GM19324 (cell line): ENCODE measurements at regions not wholly inside any gene's neighbourhood (a gene's known extent, or its start where the extent isn't known, plus 50 kb on each side); places are given as distances from the start of the nearest gene placed in this dataset.
"Not testable (repeated sequence)": the region's sequence is repeated elsewhere in the genome, so short reads cannot be mapped to it uniquely, and the experiment has no call there.

Source experiments
- ATAC-seq: cut with Tn5 transposase; IDR thresholded peaks from one replicate; pipeline ENCODE4 v1.9.1; 2021; ENCODE audit warnings: mild to moderate bottlenecking, moderate library complexity; ENCODE audit not compliant: unreplicated experiment, low FRiP score

GRCh38 chrX:40530509-40530908 is 50.3 kb upstream of the ATP6AP2 start:
- no peak for ATAC-seq

GRCh38 chrX:40527543-40527942 is 53.2 kb upstream of the ATP6AP2 start:
- ATAC-seq: no peak

- no peak for ATAC-seq
Measured at GRCh38 chrX:40526412-40526811, 54.4 kb upstream of the ATP6AP2 start.

GRCh38 chrX:40525901-40526300 is 54.9 kb upstream of the ATP6AP2 start:
- ATAC-seq: not testable (repeated sequence)

GRCh38 chrX:40524423-40524822 is 56.3 kb upstream of the ATP6AP2 start:
- ATAC-seq: no peak

GRCh38 chrX:40523852-40524251 is 56.9 kb upstream of the ATP6AP2 start:
- ATAC-seq: no peak

GRCh38 chrX:40521868-40522450 is 58.8 kb upstream of the ATP6AP2 start:
- ATAC-seq: no peak

GRCh38 chrX:40514376-40514775 is 66.4 kb upstream of the ATP6AP2 start:
- no peak for ATAC-seq

- ATAC-seq: no peak
Measured at GRCh38 chrX:40513835-40514234, 66.9 kb upstream of the ATP6AP2 start.

- no peak for ATAC-seq
Measured at GRCh38 chrX:40513012-40513411, 67.8 kb upstream of the ATP6AP2 start.

- ATAC-seq: no peak
Measured at GRCh38 chrX:40511258-40511657, 69.5 kb upstream of the ATP6AP2 start.

- no peak for ATAC-seq
Measured at GRCh38 chrX:40508560-40508959, 72.2 kb upstream of the ATP6AP2 start.

GRCh38 chrX:40506201-40506985 is 74.4 kb upstream of the ATP6AP2 start:
- ATAC-seq: no peak

GRCh38 chrX:40504801-40505605 is 75.8 kb upstream of the ATP6AP2 start:
- no peak for ATAC-seq

GRCh38 chrX:40503094-40503493 is 77.7 kb upstream of the ATP6AP2 start:
- no peak for ATAC-seq

GRCh38 chrX:40502688-40503087 is 78.1 kb upstream of the ATP6AP2 start:
- no peak for ATAC-seq

GRCh38 chrX:40501164-40501855 is 79.5 kb upstream of the ATP6AP2 start:
- no peak for ATAC-seq

GRCh38 chrX:40496728-40497127 is 84.0 kb upstream of the ATP6AP2 start:
- no peak for ATAC-seq

GRCh38 chrX:40495659-40496058 is 85.1 kb upstream of the ATP6AP2 start:
- no peak for ATAC-seq

GRCh38 chrX:40494005-40494404 is 86.8 kb upstream of the ATP6AP2 start:
- ATAC-seq: no peak

GRCh38 chrX:40488296-40488695 is 92.5 kb upstream of the ATP6AP2 start:
- no peak for ATAC-seq
